HG02588 (cell line): ENCODE measurements at regions not wholly inside any gene's neighbourhood (a gene's known extent, or its start where the extent isn't known, plus 50 kb on each side); places are given as distances from the start of the nearest gene placed in this dataset.
A peak's percentile ranks its signal among the peaks of the same experiment; 100 is the strongest.
"Not testable (repeated sequence)": the region's sequence is repeated elsewhere in the genome, so short reads cannot be mapped to it uniquely, and the experiment has no call there.

Experiments used
- ATAC-seq: cut with Tn5 transposase; IDR thresholded peaks from one replicate; pipeline ENCODE4 v1.9.1; 2021; ENCODE audit warnings: mild to moderate bottlenecking, moderate library complexity; ENCODE audit not compliant: unreplicated experiment

DNA sequence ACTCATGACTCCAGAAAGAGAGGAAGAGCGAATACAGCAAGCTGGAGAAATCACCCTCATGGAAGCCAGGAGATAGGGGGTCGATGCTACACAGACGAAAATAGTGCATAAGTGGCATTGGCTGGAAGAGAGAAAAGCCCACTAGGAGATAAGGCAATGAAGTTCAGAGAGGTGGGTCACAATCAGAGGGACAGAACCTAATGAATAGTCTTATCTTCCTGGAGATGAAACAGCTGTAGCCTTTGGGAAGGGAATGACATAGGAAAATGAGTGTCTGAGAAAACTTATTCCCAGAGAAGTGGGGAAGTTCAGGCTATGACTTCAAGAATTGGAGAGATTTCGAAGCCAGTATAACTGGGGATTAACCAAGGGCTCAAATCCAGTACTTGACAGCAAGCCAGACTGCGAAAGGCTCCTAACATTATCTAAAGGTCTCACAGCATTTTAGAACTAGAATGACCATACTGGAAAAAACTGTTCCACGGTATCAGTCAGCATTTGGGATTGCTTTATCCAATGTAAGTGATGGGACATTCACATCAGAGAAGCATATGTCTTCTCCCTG is 211.1 kb downstream of the ZNF365 start:
- no peak for ATAC-seq

DNA sequence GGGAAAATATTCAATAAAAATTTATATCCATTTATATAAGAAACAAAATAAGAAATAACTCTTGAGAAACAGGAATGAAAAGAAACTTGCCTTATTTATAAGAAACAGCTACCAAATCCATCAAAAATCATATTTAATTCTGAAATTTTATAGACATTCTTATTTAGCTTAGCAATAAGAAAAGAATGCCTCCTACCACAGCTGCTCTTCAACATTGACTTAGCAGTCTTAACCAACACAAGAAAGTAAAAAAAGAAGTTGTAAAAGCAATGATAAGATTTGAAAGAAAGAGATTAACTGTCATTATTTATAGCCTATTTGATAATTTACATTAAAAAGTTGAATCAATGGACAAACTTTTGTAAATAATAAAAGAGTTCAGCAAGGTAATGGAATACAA is 212.8 kb downstream of the ZNF365 start:
- no peak for ATAC-seq

DNA sequence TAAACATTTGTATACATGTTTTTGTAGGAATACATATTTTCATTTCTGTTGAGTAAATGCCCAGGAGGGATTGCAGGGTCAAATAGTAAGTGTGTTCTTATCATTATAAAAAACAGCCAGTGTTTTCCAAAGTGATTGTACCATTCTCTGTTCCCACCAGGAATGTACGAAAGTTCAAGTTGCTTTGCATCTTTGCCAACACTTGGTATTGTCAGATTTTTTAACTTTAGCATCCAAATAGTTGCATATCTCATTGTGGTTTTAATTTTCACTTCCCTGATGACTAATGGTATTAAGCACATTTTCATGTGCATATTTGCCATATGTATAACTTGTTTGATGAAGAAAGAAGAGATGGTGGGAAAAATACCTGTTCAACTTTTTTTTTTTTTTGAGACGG is 213.9 kb downstream of the ZNF365 start:
- no peak for ATAC-seq

- ATAC-seq, result no peak
Observed at GRCh38 chr10:62589689-62590088, 214.8 kb upstream of the ADO start.

DNA sequence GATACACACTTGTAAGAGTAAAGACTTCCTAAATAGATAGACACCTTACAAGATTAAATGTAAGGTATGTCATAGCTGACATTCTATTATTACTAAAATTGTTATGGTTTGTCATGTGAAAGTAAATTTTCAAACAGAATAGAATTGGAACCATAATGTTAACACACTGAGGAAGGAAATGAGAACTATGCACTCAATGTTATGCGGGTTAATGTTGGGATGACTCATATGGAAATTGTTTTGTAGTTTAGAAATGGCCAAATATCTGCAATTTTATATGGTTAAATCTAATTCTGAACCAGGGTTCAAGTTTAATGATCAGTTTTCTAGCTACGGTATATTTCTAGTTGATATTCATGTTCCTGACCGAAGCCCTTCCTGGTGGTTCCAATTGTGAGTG is 214.2 kb upstream of the ADO start:
- ATAC-seq, result no peak

- ATAC-seq, result peak; percentile 77
Observed at GRCh38 chr10:62594093-62594520, 210.4 kb upstream of the ADO start.

- ATAC-seq, result no peak
Observed at GRCh38 chr10:62597226-62597625, 207.3 kb upstream of the ADO start.

GRCh38 chr10:62599161-62599560 is 205.4 kb upstream of the ADO start:
- no peak for ATAC-seq

DNA sequence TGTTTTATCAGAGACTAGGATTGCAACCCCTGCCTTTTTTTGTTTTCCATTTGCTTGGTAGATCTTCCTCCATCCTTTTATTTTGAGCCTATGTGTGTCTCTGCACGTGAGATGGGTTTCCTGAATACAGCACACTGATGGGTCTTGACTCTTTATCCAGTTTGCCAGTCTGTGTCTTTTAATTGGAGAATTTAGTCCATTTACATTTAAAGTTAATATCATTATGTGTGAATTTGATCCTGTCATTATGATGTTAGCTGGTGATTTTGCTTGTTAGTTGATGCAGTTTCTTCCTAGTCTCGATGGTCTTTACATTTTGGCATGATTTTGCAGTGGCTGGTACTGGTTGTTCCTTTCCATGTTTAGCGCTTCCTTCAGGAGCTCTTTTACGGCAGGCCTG is 198.0 kb upstream of the ADO start:
- ATAC-seq, result not testable (repeated sequence)

GRCh38 chr10:62608189-62608875 is 196.2 kb upstream of the ADO start:
- not testable (repeated sequence) for ATAC-seq

DNA sequence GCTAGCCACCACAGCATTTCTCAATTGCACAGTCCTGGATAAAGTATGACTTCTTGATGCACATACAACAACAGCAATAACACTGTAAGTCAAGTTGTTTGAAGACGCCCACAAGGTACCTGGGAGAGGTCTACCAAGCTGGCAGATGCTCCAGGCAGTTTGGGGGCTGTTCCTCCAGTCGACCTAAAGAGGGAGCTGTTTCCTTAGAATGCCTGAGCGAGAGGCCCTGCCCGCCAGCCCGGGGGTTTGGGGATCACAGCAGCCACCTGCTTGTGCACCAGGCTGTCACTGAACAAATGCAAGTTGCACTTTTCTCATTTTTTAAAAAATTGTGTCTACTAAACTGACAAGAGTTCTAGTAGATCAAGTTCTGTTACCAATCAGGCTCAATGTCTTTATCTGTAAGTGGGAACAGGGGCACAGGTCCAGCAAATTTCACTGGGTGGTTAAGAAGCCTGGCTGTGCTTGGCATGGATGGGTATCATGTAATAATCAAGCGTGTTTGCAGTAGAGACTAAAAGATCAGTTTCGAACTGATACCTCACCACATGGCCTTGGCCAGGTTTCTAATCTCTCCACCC is 193.8 kb upstream of the ADO start:
- peak; percentile 67 for ATAC-seq

- ATAC-seq, result no peak
Observed at GRCh38 chr10:62613424-62613823, 191.1 kb upstream of the ADO start.

DNA sequence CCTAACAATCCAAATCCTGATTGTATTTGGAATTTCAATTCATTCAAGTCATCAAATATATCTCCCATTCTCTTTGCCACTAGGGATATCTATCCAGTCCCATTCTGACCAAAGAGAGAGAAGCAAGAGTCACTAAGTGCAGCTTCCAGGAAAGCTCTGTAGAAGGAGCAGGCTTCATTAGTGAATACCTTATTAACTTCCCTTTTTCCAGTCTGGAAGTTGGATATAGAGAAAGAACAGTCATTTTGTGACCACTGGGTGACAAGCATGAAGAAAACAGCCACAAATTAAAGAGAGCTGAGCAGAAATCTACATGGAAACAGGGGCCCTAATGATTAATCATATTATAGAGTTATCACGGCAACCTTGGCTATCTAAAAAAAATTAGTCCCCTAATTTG is 190.7 kb upstream of the ADO start:
- ATAC-seq, result no peak

- ATAC-seq, result peak; percentile 53
Observed at GRCh38 chr10:62614389-62615157, 189.9 kb upstream of the ADO start.

- ATAC-seq, result no peak
Observed at GRCh38 chr10:62616885-62617590, 187.5 kb upstream of the ADO start.

DNA sequence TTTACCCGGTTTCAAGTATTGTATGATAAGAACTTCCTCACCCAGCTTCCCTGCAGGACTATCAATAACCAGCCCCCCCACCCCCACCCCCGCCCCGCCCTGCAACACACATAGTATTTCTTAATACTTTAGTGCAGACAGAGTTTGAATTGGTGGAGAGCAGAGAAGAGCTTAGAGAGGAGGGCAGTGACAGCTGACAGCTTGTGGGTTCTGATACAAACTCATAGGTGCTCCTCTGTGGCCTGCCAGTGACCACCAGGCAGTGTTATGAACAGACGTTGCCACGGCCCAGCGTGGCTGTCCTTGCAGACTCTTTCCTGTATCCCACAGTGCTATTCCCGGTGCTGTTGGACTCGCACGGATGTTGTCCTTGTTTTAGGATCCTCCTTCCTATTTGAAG is 186.9 kb upstream of the ADO start:
- no peak for ATAC-seq

DNA sequence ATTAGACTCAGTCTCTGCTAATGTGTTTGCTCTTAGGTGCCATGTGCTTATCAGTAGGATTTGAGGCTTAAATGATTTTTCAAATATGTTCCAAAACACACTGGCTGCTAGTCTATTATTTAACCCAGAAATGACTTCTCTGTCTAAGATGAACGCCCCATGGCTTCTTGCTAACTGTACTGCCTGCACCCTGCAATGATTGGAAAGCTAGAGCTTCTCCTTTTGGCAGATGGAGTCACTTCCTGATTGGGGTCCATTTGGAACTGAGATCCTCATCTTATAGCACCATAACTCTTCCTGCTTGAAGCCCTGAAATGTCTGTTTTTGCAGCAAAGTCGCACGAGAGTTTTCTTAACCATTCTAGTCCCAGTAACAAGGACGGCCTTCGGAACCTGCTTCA is 186.5 kb upstream of the ADO start:
- ATAC-seq, result no peak

DNA sequence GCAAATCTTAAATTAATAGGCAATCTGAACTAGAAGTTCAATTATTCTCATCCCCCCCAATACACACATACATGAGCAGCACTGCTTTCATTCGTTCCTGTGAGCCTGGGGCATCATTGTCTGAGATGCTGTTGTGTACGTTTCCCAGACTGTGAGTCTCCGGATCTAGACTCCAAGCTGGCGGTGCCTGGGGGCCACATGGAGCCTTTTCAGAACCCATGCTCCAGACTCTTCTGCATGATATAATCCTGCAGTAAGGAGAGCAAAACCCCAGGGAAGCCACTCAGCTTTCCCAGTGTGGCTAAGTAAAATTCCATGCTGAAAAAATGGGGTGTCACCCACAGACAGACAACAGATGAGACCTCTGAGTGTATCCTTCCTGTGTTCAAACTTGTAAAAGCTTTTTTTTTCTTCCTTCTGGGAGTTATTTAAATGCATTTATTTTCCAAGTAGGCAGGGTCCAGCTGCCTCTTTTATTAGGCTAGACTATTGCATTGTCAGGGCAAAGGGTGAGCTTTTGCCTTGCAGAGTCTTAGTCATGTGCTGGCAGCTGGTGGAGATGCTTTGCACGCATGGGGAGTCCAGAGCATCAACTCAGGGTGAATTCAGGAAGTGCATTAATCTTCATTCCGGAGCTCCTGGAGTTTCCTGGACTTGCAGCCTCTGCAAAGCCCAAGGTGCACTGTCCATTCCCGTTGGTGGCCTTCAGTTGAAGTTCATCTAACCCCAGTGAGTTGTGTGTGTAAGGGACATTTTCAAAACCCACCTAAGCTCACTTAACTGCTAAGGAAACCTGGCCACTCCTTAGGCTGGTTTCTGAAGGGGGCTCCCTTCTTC is 185.7 kb upstream of the ADO start:
- ATAC-seq, result no peak

GRCh38 chr10:62619413-62619738 is 185.1 kb upstream of the ADO start:
- no peak for ATAC-seq

DNA sequence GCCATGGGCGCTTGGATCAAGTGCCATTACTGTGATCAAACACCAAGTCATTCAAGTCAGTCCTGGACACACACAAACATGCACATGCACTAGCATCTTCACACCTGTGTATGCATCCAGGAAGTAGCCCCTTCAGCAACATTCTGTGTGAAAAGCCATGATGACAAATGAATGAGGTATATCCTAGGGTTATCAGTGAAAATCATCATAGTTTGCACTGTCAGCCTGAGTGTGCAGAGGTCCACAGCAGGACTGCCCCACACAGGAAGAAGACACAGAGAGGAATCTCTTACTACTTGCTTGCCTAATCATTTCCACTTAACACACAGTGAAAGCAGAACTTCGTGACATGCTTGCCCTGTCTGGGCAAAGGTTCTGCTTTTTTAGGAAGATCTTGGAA is 184.0 kb upstream of the ADO start:
- no peak for ATAC-seq
